SU-DHL-6 (cell line): ENCODE measurements at regions not wholly inside any gene's neighbourhood (a gene's known extent, or its start where the extent isn't known, plus 50 kb on each side); places are given as distances from the start of the nearest gene placed in this dataset.
"Not testable (repeated sequence)": the region's sequence is repeated elsewhere in the genome, so short reads cannot be mapped to it uniquely, and the experiment has no call there.

ENCODE experiments used
- EZH2phosphoT487 ChIP-seq: fragments of 200-600 bp; sonication (generic), shearing (Covaris generic); conservative IDR thresholded peaks from 2 replicates; pipeline ENCODE4 v1.6.1; 2018; ENCODE audit warnings: mild to moderate bottlenecking, antibody characterized with exemption, low read length, moderate library complexity, mixed read lengths
- TF ChIP-seq, protein P1 (sequence below): fragments of 200-600 bp; sonication (generic); IDR thresholded peaks from one replicate; pipeline ENCODE4 v1.5.1; 2017; ENCODE audit warnings: antibody characterized with exemption, mild to moderate bottlenecking, low read length, moderate library complexity; ENCODE audit not compliant: insufficient read depth, poor library complexity, severe bottlenecking

DNA sequence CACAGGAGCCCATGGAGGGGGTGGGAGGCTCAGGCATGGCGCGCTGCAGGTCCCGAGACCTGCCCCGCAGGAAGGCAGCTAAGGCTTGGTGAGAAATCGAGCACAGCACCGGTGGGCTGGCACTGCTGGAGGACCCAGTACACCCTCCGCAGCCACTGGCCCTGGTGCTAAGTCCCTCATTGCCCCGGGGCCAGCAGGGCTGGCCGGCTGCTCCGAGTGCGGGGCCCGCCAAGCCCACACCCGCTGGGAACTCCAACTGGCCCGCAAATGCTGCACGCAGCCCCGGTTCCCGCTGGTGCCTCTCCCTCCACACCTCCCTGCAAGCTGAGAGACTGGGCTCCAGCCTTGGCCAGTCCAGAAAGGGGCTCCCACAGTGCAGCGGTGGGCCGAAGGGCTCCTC, 349.8 kb downstream of the POM121L12 start:
- TF ChIP-seq EZH2phosphoT487: not testable (repeated sequence)
- TF ChIP-seq, protein P1, sequence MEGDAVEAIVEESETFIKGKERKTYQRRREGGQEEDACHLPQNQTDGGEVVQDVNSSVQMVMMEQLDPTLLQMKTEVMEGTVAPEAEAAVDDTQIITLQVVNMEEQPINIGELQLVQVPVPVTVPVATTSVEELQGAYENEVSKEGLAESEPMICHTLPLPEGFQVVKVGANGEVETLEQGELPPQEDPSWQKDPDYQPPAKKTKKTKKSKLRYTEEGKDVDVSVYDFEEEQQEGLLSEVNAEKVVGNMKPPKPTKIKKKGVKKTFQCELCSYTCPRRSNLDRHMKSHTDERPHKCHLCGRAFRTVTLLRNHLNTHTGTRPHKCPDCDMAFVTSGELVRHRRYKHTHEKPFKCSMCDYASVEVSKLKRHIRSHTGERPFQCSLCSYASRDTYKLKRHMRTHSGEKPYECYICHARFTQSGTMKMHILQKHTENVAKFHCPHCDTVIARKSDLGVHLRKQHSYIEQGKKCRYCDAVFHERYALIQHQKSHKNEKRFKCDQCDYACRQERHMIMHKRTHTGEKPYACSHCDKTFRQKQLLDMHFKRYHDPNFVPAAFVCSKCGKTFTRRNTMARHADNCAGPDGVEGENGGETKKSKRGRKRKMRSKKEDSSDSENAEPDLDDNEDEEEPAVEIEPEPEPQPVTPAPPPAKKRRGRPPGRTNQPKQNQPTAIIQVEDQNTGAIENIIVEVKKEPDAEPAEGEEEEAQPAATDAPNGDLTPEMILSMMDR: not testable (repeated sequence)
